CD14-positive monocyte (primary cell): ENCODE measurements at regions not wholly inside any gene's neighbourhood (a gene's known extent, or its start where the extent isn't known, plus 50 kb on each side); places are given as distances from the start of the nearest gene placed in this dataset.

Source experiments
- DNase-seq, 3 donors: peaks; one replicate each; pipeline ENCODE4 v3.0.0-alpha.2; 2011 to 2022
- H2AFZ ChIP-seq: 2 replicates; pipeline ENCODE4 v1.6.0; 2012; ENCODE audit warnings: mild to moderate bottlenecking, low read depth, low read length, inconsistent platforms; ENCODE audit not compliant: insufficient read depth, poor library complexity, severe bottlenecking
- H3K27ac ChIP-seq, 2 donors: 1 replicate in 1 of 2; 2 replicates in 1 of 2; pipeline ENCODE4 v1.5.1; 2012 to 2013; ENCODE audit warnings: low read length in 2 of 2, control low read depth in 1 of 2, inconsistent platforms in 1 of 2, low read depth in 1 of 2, mild to moderate bottlenecking in 1 of 2
- H3K27me3 ChIP-seq, 2 donors: one replicate each; pipeline versions ENCODE4 v1.6.0 to v1.6.1; 2011 to 2013; ENCODE audit warnings: low read length in 2 of 2; ENCODE audit not compliant: control insufficient read depth in 2 of 2, insufficient read depth in 2 of 2
- H3K36me3 ChIP-seq, 2 donors: replicated peaks in 1 of 2; 1 replicate in 1 of 2; 2 replicates in 1 of 2; pipeline versions ENCODE4 v1.5.1 to v1.6.1; 2012 to 2013; ENCODE audit warnings: low read length in 2 of 2, control low read depth in 1 of 2, inconsistent platforms in 1 of 2, mild to moderate bottlenecking in 1 of 2; ENCODE audit not compliant: insufficient read depth in 2 of 2, control insufficient read depth in 1 of 2
- H3K4me1 ChIP-seq, 2 donors: 1 replicate in 1 of 2; 2 replicates in 1 of 2; pipeline versions ENCODE4 v1.5.1 to v1.6.1; 2012 to 2013; ENCODE audit warnings: low read length in 2 of 2, control low read depth in 1 of 2, inconsistent platforms in 1 of 2, mild to moderate bottlenecking in 1 of 2, moderate library complexity in 1 of 2; ENCODE audit not compliant: insufficient read depth in 2 of 2, control insufficient read depth in 1 of 2
- H3K4me2 ChIP-seq: replicated peaks from 2 replicates; pipeline ENCODE3; 2012; ENCODE audit warnings: low read length, moderate library complexity, mild to moderate bottlenecking; ENCODE audit not compliant: poor library complexity, severe bottlenecking; ENCODE audit errors: extremely low read depth
- H3K4me3 ChIP-seq, 3 experiments: fragments of 200-600 bp in 1 of 3; sonication (generic) in 1 of 3; replicated peaks in 1 of 3; 1 replicate in 2 of 3; 2 replicates in 1 of 3; pipeline ENCODE4 v1.5.1; 2011 to 2013; ENCODE audit warnings: low read length in 3 of 3, mild to moderate bottlenecking in 3 of 3, control low read depth in 2 of 3, low read depth in 2 of 3, inconsistent platforms in 1 of 3, moderate library complexity in 1 of 3
- H3K79me2 ChIP-seq: 2 replicates; pipeline ENCODE4 v1.6.0; 2012; ENCODE audit warnings: mild to moderate bottlenecking, control low read depth, inconsistent platforms, low read length, moderate library complexity; ENCODE audit not compliant: insufficient read depth
- H3K9ac ChIP-seq: 2 replicates; pipeline ENCODE4 v1.6.0; 2017; ENCODE audit warnings: low read length, mild to moderate bottlenecking; ENCODE audit not compliant: insufficient read depth, poor library complexity, severe bottlenecking
- H3K9me3 ChIP-seq, 2 donors: replicated peaks in 1 of 2; 1 replicate in 1 of 2; 2 replicates in 1 of 2; pipeline versions ENCODE4 v1.5.1 to v1.6.1; 2012 to 2013; ENCODE audit warnings: low read length in 2 of 2, control low read depth in 1 of 2; ENCODE audit not compliant: control insufficient read depth in 1 of 2, insufficient read depth in 1 of 2
- H4K20me1 ChIP-seq: 2 replicates; pipeline ENCODE4 v1.6.0; 2012; ENCODE audit warnings: mild to moderate bottlenecking, low read length, control low read depth, moderate library complexity; ENCODE audit not compliant: insufficient read depth
- H3K27ac Mint-ChIP-seq, 7 donors: one replicate each; pipeline ENCODE4 v1.8.0; 2020; ENCODE audit warnings: mild to moderate bottlenecking in 7 of 7, mixed read lengths in 7 of 7, moderate library complexity in 6 of 7, inconsistent platforms in 2 of 7
- H3K27me3 Mint-ChIP-seq, 3 donors: one replicate each; pipeline ENCODE4 v1.8.0; 2021 to 2022; ENCODE audit warnings: low read depth in 3 of 3, mild to moderate bottlenecking in 3 of 3, mixed read lengths in 3 of 3, moderate library complexity in 3 of 3, inconsistent platforms in 1 of 3
- H3K36me3 Mint-ChIP-seq, 2 donors: one replicate each; pipeline ENCODE4 v1.8.0; 2020; ENCODE audit warnings: mixed read lengths in 2 of 2, inconsistent platforms in 1 of 2, mild to moderate bottlenecking in 1 of 2
- H3K4me1 Mint-ChIP-seq: one replicate; pipeline ENCODE4 v1.8.0; 2020; ENCODE audit warnings: mild to moderate bottlenecking, mixed read lengths
- H3K4me3 Mint-ChIP-seq, 2 donors: one replicate each; pipeline ENCODE4 v1.8.0; 2020; ENCODE audit warnings: mild to moderate bottlenecking in 2 of 2, mixed read lengths in 2 of 2, moderate library complexity in 1 of 2
- H3K9me3 Mint-ChIP-seq, 7 donors: one replicate each; pipeline ENCODE4 v1.8.0; 2020 to 2022; ENCODE audit warnings: mixed read lengths in 7 of 7, mild to moderate bottlenecking in 6 of 7, moderate library complexity in 6 of 7, inconsistent platforms in 2 of 7
- CTCF ChIP-seq: fragments of 200-600 bp; IDR thresholded peaks from one replicate; pipeline ENCODE4 v1.8.0; 2022; ENCODE audit warnings: antibody characterized with exemption, mild to moderate bottlenecking
- WGBS: methylation state at CpG from one replicate; pipeline ENCODE4 v1.1.5; 2013; ENCODE audit warnings: missing lambda C conversion rate; ENCODE audit not compliant: insufficient coverage; 5-methylcytosine and 5-hydroxymethylcytosine counted together
- intact Hi-C, 2 donors: fragments of 100-400 bp; cut with micrococcal nuclease; formaldehyde crosslinking; loops; one replicate each; pipeline versions ENCODE4 v1.15.0 to v1.15.1; 2023

- peaks cover 14 to 16% of the 10 kb centered on the region in 2 donors for H3K4me1 ChIP-seq
- H3K27ac ChIP-seq = no peak overlapping the region
- no peaks in the 10 kb centered on the region for H4K20me1 ChIP-seq
- no peaks in the 10 kb centered on the region for H3K79me2 ChIP-seq
- TF ChIP-seq CTCF = no peak
- H3K36me3 ChIP-seq = no peaks in the 10 kb centered on the region
- Mint-ChIP-seq H3K27me3 (peaks cover 3 to 11% (median 3%) of the 10 kb centered on the region in 3 donors), H3K4me3 (no peak overlapping the region), H3K36me3 (no peaks in the 10 kb centered on the region), H3K9me3 (peaks cover 6 to 15% (median 9%) of the 10 kb centered on the region in 7 donors), H3K4me1 (peaks cover 19% of the 10 kb centered on the region), H3K27ac (no peak overlapping the region)
- intact Hi-C loops = no loop called here
- H2AFZ ChIP-seq = no peak overlapping the region
- WGBS = 90% methylated on average over 4 of the region's 5 CpGs
- no peak for DNase-seq
- peaks cover 0 to 4% of the 10 kb centered on the region in 2 donors for H3K9me3 ChIP-seq
- H3K27me3 ChIP-seq = no peaks in the 10 kb centered on the region
- no peak overlapping the region for H3K4me3 ChIP-seq
- H3K4me2 ChIP-seq = no peak overlapping the region
- H3K9ac ChIP-seq = no peak overlapping the region
Observed at GRCh38 chr10:4004144-4004543, 219.1 kb upstream of the KLF6 start.

GRCh38 chr10:4003348-4003973 lies 218.5 kb upstream of the KLF6 start:
- TF ChIP-seq CTCF = no peak
- Mint-ChIP-seq H3K4me1 (peaks cover 19% of the 10 kb centered on the region), H3K27me3 (peaks cover 3 to 11% (median 3%) of the 10 kb centered on the region in 3 donors), H3K9me3 (peaks cover 4 to 12% (median 8%) of the 10 kb centered on the region in 7 donors), H3K4me3 (no peak overlapping the region), H3K36me3 (no peaks in the 10 kb centered on the region), H3K27ac (peak overlapping the region in 1 of 7 donors; percentile 12)
- intact Hi-C loops = no loop called here
- H3K9ac ChIP-seq = no peak overlapping the region
- H3K9me3 ChIP-seq = peaks cover 0 to 4% of the 10 kb centered on the region in 2 donors
- no peaks in the 10 kb centered on the region for H3K79me2 ChIP-seq
- no peak overlapping the region for H3K4me3 ChIP-seq
- no peaks in the 10 kb centered on the region for H4K20me1 ChIP-seq
- H3K27me3 ChIP-seq = no peaks in the 10 kb centered on the region
- no peak overlapping the region for H3K27ac ChIP-seq
- H3K4me1 ChIP-seq = peaks cover 14 to 16% of the 10 kb centered on the region in 2 donors
- no peak for DNase-seq
- no peak overlapping the region for H2AFZ ChIP-seq
- H3K36me3 ChIP-seq = no peaks in the 10 kb centered on the region
- H3K4me2 ChIP-seq = no peak overlapping the region
- 100% methylated on average over 1 of the region's 7 CpGs for WGBS
